KBM-7 (cell line): ENCODE measurements at regions not wholly inside any gene's neighbourhood (a gene's known extent, or its start where the extent isn't known, plus 50 kb on each side); places are given as distances from the start of the nearest gene placed in this dataset.

ENCODE experiments used
- DNase-seq: peaks from one replicate; pipeline ENCODE4 v3.0.0-alpha.2; 2015
- in situ Hi-C: fragments of 300-500 bp; cut with MboI; formaldehyde crosslinking; loops from 2 replicates; pipeline ENCODE4 v1.14.3; 2020; ENCODE audit warnings: low sequenced_read_pairs, low pct_unique_long_range_greater_than_20kb, mixed read lengths

GRCh38 chr6:40816601-40817000 is 222.4 kb downstream of the UNC5CL start:
- in situ Hi-C loops = no loop called here
- DNase-seq = no peak

GRCh38 chr6:40815731-40816130 is 223.3 kb downstream of the UNC5CL start:
- DNase-seq = no peak
- in situ Hi-C loops = no loop called here

- no peak for DNase-seq
- in situ Hi-C loops = no loop called here
Measured at GRCh38 chr6:40810171-40810570, 223.0 kb upstream of the LRFN2 start.

DNA sequence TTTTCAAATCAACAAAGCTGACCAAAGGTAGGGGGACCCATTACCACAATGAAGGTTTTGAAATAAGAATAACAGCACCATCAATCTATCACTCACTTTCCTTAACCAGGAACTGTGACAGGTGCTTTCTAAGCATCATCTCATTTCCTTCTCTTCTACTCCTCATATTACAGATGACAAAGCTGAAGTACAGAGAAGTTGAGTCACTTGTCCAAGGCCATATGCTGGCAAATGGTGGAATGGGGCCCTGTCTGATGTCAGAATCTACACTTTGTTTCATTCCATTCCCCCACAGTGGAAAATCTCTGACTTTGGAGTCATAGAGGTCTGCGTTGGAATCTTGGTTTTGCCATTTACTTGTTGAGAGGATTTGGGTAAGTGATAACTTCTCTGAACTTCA is 222.5 kb upstream of the LRFN2 start:
- no peak for DNase-seq
- in situ Hi-C loops = no loop called here

DNA sequence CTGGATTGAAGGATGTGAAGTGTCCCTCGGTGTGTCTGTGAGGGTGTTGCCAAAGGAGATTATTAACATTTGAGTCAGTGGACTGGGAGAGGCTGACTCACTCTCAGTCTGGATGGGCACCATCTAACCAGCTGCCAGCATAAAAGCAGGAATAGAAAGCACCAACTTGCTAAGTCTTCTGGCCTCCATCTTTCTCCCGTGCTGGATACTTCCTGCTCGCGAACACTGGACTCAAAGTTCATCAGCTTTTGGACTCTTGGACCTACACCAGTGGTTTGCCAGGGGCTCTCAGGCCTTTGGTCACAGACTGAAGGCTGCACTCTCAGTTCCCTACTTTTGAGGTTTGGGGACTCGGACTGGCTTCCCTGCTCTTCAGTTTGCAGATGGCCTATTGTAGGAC is 220.3 kb upstream of the LRFN2 start:
- no peak for DNase-seq
- in situ Hi-C loops = no loop called here

GRCh38 chr6:40806256-40806864 is 219.2 kb upstream of the LRFN2 start:
- in situ Hi-C loops = no loop called here
- DNase-seq = no peak

DNA sequence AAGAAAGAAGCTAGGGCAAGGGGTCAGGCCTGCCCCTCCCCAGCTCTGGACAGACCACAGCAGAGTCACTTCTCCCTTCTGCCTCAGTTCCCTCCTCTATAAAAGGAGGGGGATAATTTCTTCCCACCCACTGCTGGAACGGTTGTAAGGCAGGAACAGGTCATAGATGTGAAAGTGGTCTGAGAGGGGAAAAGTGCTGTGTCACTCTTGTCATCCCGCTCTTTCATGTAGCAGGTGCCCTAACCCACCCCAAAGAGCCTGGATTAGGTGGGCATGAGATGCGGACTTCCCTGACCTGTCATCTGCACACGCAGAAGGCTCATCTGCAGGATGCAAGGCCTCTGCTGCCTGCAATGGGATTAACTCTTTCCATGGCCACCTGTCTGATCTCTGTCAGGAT is 218.2 kb upstream of the LRFN2 start:
- DNase-seq = no peak
- in situ Hi-C loops = no loop called here

- DNase-seq = no peak
- in situ Hi-C loops = no loop called here
Measured at GRCh38 chr6:40804905-40805304, 217.7 kb upstream of the LRFN2 start.

DNA sequence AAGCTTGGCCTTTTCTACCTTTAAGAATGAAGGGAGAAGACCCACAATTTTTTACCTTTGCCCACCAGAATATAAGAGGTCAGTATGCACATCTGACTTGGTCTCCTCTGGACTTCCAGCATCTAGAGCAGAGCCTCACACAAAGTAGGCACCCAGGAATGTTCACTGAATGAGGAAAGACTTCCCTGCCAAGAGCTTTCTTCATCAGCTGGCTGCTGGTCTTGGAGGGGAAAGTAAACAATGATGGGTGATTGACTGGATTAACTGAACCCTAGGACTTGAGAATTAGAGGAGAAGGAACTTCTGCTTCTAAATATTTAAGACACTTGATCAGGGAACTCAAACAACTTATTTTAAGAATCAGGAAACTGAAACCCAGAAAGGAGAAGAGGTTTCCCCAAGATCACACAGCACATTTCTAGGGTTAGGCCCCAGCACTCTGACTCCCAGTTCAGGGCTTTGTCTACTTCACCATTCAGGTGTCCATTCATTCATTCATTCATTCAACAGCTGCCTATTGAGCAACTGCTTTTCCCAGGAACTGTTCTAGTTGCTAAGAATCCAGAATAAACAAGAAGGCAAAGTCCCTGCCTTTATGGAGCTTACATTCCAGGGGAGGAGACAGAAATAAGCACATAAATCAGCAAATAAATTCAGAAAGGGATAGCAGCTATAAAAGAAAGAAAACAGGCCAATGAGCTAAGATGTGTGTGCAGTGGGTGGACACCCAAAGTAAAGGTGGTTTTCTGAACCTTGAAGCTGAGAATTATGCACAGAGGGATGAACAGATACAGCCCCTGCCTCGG is 216.9 kb upstream of the LRFN2 start:
- in situ Hi-C loops = no loop called here
- no peak for DNase-seq

GRCh38 chr6:40802481-40802880 is 215.3 kb upstream of the LRFN2 start:
- DNase-seq = no peak
- in situ Hi-C loops = no loop called here

- DNase-seq = no peak
- in situ Hi-C loops = no loop called here
Measured at GRCh38 chr6:40799296-40800140, 212.4 kb upstream of the LRFN2 start.

- in situ Hi-C loops = no loop called here
Measured at GRCh38 chr6:40798069-40798770, 211.1 kb upstream of the LRFN2 start.

DNA sequence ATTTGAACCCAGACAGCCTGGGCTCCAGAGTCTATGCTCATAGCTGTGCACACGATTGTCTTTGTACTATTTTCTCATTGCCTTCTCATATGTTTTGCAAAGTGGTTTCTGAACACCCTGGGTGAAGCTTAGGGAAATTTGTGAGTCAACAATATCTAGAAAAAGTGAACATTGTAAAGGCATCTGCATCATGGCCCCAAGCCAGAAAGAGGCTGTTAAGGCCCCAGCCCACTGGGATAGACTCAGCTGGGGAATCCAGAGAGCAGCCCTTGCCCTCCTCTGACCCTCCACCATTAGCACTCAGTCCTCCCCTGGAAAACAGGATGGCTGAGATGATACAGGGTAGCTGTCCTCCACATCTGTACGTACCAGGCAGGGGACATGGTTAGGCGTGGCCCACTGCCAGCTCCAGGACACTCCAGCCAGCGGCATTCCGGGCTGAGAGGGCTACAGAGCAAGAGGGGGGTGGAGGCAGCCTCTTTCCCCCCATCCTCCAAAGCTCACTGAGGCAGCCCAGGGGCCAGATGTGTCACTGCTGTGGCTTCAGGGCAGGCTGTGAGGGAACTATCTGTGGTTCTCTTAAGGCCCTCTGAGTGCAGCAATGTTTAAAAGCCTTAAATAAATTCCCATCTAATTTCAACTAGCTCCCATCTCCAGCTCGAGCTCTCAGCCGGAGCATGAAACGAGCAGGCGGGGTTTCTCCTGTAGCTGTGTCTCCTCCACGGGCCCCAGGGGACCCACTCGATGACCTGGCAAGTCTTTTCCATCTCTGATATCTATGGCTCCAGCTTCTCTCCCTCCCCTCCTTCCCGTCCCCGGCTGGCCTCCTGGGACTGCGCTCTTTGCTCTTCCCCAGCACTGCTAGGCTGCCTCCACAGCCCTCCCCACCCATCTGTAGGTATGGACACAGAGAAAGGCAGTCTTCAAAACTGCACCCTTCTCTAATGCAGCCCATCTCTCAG is 209.4 kb upstream of the LRFN2 start:
- no peak for DNase-seq
- in situ Hi-C loops = no loop called here

More at GRCh38 chr6:40798069-40798770, 211.1 kb upstream of the LRFN2 start:
- no peak for DNase-seq

GRCh38 chr6:40794586-40794985 is 207.4 kb upstream of the LRFN2 start:
- no peak for DNase-seq
- in situ Hi-C loops = no loop called here

GRCh38 chr6:40792183-40792582 is 205.0 kb upstream of the LRFN2 start:
- in situ Hi-C loops = no loop called here
- DNase-seq = no peak

DNA sequence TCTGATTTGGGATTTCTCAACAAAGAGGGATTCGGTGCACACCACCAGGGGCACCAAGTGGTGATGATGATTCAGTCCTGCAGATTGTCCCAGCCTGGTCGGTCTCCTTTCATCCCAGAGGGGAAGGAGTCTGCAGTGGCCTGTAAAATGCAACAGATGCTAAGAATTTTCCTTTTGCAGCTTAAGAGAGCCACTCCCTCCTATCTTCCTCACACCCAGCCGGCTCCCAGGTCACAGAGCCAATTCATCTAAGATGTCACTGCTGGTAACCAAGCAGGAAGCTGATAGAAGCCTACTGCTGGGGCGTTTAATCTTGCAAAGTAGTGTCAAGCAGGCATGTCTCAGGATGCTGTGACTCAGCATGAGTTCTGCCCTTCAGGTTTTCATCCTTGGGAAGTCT is 203.8 kb upstream of the LRFN2 start:
- DNase-seq = no peak

DNA sequence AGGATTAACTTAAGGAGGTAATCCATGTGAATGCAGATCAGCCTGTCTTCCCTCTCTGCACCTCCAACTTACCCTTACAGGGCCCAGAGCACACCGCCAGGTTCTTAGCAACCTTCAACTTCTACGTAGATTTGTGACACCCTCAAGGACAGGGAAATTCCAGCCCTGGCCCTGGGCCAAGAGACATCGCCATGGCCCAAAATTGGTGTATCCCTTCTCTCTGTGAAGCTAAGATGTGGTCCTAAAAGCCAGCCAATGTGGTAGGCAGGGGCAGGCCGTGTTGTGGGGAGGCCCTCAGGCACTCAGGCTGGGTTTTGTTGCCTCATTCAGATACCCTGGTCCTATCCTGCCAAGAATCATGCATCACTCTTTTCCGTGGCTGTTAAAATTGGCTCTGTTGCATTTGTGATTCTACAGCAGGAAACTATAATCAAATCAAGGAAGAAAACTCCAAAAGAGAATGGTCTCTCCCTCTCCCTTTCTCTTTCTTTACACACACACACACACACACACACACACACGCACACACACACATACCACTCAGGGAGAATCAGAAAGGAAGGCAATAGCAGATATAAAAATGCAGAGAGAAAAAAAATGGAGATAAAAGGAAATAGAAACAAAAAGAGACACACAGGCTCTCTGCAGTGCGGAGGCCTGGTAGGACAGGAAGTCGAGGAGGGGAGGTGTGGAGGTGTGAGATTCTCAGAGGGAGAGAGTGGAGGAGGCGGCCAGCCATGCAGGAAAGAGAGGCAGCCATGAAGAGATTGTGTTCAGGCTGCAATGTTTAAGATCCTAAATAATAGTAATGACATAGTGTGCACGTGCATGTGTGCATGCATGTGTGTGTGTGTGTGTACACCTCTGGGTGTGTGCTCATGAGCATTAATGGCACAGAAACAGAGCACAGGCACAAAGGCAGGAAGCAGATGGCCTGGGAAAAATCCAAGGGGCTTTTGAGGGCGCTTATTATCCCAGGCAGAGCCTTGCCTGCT is 201.8 kb upstream of the LRFN2 start:
- in situ Hi-C loops = no loop called here
- DNase-seq = no peak

More for the DNA sequence above, 203.8 kb upstream of the LRFN2 start:
- in situ Hi-C loops = no loop called here
